ENCODE measurements at regions not wholly inside any gene's neighbourhood (a gene's known extent, or its start where the extent isn't known, plus 50 kb on each side); places are given as distances from the start of the nearest gene placed in this dataset.

GRCh38 chr4:144494280-144494679 lies 151.7 kb upstream of the HHIP start:
- DNase-seq: no peak

- DNase-seq: no peak
Observed at GRCh38 chr4:144495944-144496343, 150.0 kb upstream of the HHIP start.

GRCh38 chr4:144499777-144500176 lies 146.2 kb upstream of the HHIP start:
- DNase-seq: no peak

- no peak for DNase-seq
Observed at GRCh38 chr4:144501231-144501780, 144.7 kb upstream of the HHIP start.

GRCh38 chr4:144504883-144505282 lies 141.1 kb upstream of the HHIP start:
- no peak for DNase-seq

GRCh38 chr4:144507311-144508101 lies 138.4 kb upstream of the HHIP start:
- DNase-seq: no peak

GRCh38 chr4:144509088-144510015 lies 136.6 kb upstream of the HHIP start:
- DNase-seq: peak; percentile 16 to 72

- no peak for DNase-seq
Observed at GRCh38 chr4:144514736-144515135, 131.2 kb upstream of the HHIP start.

- peak; percentile 8 to 47 for DNase-seq
Observed at GRCh38 chr4:144518181-144518895, 127.6 kb upstream of the HHIP start.

GRCh38 chr4:144531841-144532240 lies 114.1 kb upstream of the HHIP start:
- DNase-seq: no peak

- no peak for DNase-seq
Observed at GRCh38 chr4:144547678-144548298, 98.2 kb upstream of the HHIP start.

GRCh38 chr4:144556636-144557035 lies 89.3 kb upstream of the HHIP start:
- no peak for DNase-seq

- DNase-seq: no peak
Observed at GRCh38 chr4:144557404-144557803, 88.6 kb upstream of the HHIP start.

GRCh38 chr4:144562019-144562705 lies 83.8 kb upstream of the HHIP start:
- peak in 1 of 2 experiments; percentile 58 for DNase-seq

- no peak for DNase-seq
Observed at GRCh38 chr4:144564358-144564757, 81.6 kb upstream of the HHIP start.

- DNase-seq: no peak
Observed at GRCh38 chr4:144565527-144566195, 80.3 kb upstream of the HHIP start.

- no peak for DNase-seq
Observed at GRCh38 chr4:144572660-144573059, 73.3 kb upstream of the HHIP start.

GRCh38 chr4:144574000-144574399 lies 72.0 kb upstream of the HHIP start:
- no peak for DNase-seq

GRCh38 chr4:144574509-144574908 lies 71.4 kb upstream of the HHIP start:
- no peak for DNase-seq

- DNase-seq: peak in 1 of 2 experiments; percentile 15
Observed at GRCh38 chr4:144575181-144575580, 70.8 kb upstream of the HHIP start.

- DNase-seq: no peak
Observed at GRCh38 chr4:144578681-144579080, 67.3 kb upstream of the HHIP start.

All from NCI-H2081 (cell line).